HEK293 (cell line): ENCODE measurements at regions not wholly inside any gene's neighbourhood (a gene's known extent, or its start where the extent isn't known, plus 50 kb on each side); places are given as distances from the start of the nearest gene placed in this dataset.

Source experiments
- CTCF ChIA-PET: fragments of 350-600 bp; formaldehyde crosslinking; extraction: SDS; loops from one replicate; lab custom pipeline; 2021; ENCODE audit warnings: antibody characterized with exemption; lab: Yijun Ruan, JAX
- POLR2A ChIA-PET: fragments of 300-600 bp; formaldehyde crosslinking; extraction: SDS; loops from one replicate; lab custom pipeline; 2020; ENCODE audit warnings: antibody characterized with exemption, inconsistent platforms; lab: Yijun Ruan, JAX
- H3K27ac ChIP-seq: fragments of 200-500 bp; sonication (Bioruptor generic); 2 replicates; pipeline ENCODE4 v1.5.1; 2014; ENCODE audit warnings: low read depth, low read length, control low read depth, inconsistent platforms; ENCODE audit errors: extremely low read depth
- H3K36me3 ChIP-seq, 2 experiments: fragments of 200-500 bp in 1 of 2; sonication (Bioruptor generic) in 1 of 2; 1 replicate in 1 of 2; 2 replicates in 1 of 2; pipeline ENCODE4 v1.5.1; 2014 to 2017; ENCODE audit warnings: inconsistent platforms in 2 of 2, low read length in 2 of 2; ENCODE audit not compliant: control insufficient read depth in 2 of 2, insufficient read depth in 1 of 2
- H3K4me1 ChIP-seq: fragments of 200-500 bp; sonication (Bioruptor generic); 2 replicates; pipeline ENCODE4 v1.5.1; 2014; ENCODE audit warnings: mild to moderate bottlenecking, low read length, inconsistent platforms; ENCODE audit not compliant: control insufficient read depth, insufficient read depth
- H3K4me3 ChIP-seq: 2 replicates; pipeline ENCODE4 v1.5.1; 2011; ENCODE audit warnings: low read depth, mild to moderate bottlenecking, control low read depth, low read length, moderate library complexity
- H3K9me3 ChIP-seq: fragments of 200-500 bp; sonication (Bioruptor generic); 2 replicates; pipeline ENCODE4 v1.5.1; 2014; ENCODE audit warnings: low read depth, low read length, inconsistent platforms; ENCODE audit not compliant: control insufficient read depth, insufficient read depth
- ATF2 ChIP-seq: fragments of 450-650 bp; formaldehyde crosslinking; IDR thresholded peaks from 2 replicates; pipeline ENCODE4 v1.5.1; 2016; ENCODE audit warnings: missing biosample characterization, missing genetic modification characterization, low read depth
- KLF1 ChIP-seq: fragments of 450-650 bp; formaldehyde crosslinking; IDR thresholded peaks from 2 replicates; pipeline ENCODE4 v1.5.1; 2016; ENCODE audit warnings: missing biosample characterization, missing genetic modification characterization
- PATZ1 ChIP-seq: fragments of 450-650 bp; formaldehyde crosslinking; IDR thresholded peaks from 2 replicates; pipeline ENCODE4 v1.5.1; 2016; ENCODE audit warnings: missing biosample characterization, missing genetic modification characterization
- TCF7L2 ChIP-seq: IDR thresholded peaks from 2 replicates; pipeline ENCODE4 v1.6.1; 2011; ENCODE audit warnings: low read depth, mild to moderate bottlenecking, inconsistent platforms, low read length, moderate library complexity, borderline replicate concordance
- YY1 ChIP-seq: fragments of 450-650 bp; formaldehyde crosslinking; IDR thresholded peaks from 2 replicates; pipeline ENCODE4 v1.5.1; 2018; ENCODE audit warnings: missing biosample characterization, missing genetic modification characterization
- ZEB2 ChIP-seq: fragments of 450-650 bp; formaldehyde crosslinking; IDR thresholded peaks from 2 replicates; pipeline ENCODE4 v1.5.1; 2016; ENCODE audit warnings: missing biosample characterization, missing genetic modification characterization
- ZNF112 ChIP-seq: fragments of 450-650 bp; formaldehyde crosslinking; IDR thresholded peaks from 2 replicates; pipeline ENCODE4 v1.5.0; 2017; ENCODE audit warnings: missing biosample characterization, missing genetic modification characterization
- ZNF214 ChIP-seq: fragments of 450-650 bp; formaldehyde crosslinking; IDR thresholded peaks from 2 replicates; pipeline ENCODE4 v1.5.1; 2017; ENCODE audit warnings: missing biosample characterization, mild to moderate bottlenecking, missing genetic modification characterization, borderline replicate concordance
- ZNF23 ChIP-seq: fragments of 450-650 bp; formaldehyde crosslinking; IDR thresholded peaks from 2 replicates; pipeline ENCODE4 v1.5.1; 2016; ENCODE audit warnings: missing biosample characterization, missing genetic modification characterization, borderline replicate concordance
- ZNF324 ChIP-seq: fragments of 450-650 bp; formaldehyde crosslinking; IDR thresholded peaks from 2 replicates; pipeline ENCODE4 v1.5.1; 2016; ENCODE audit warnings: missing biosample characterization, missing genetic modification characterization
- ZNF513 ChIP-seq: fragments of 450-650 bp; IDR thresholded peaks from 2 replicates; pipeline ENCODE4 v1.5.1; 2018; ENCODE audit warnings: missing biosample characterization, missing genetic modification characterization
- ZNF530 ChIP-seq: fragments of 450-650 bp; formaldehyde crosslinking; IDR thresholded peaks from 2 replicates; pipeline ENCODE4 v1.5.1; 2016; ENCODE audit warnings: low read depth, missing biosample characterization, missing genetic modification characterization
- ZNF585B ChIP-seq: fragments of 450-650 bp; formaldehyde crosslinking; IDR thresholded peaks from 2 replicates; pipeline ENCODE4 v1.5.1; 2016; ENCODE audit warnings: missing biosample characterization, missing genetic modification characterization
- ZNF596 ChIP-seq: fragments of 450-650 bp; IDR thresholded peaks from 2 replicates; pipeline ENCODE4 v1.5.0; 2018; ENCODE audit warnings: missing biosample characterization, mild to moderate bottlenecking, missing genetic modification characterization, moderate library complexity
- ZNF623 ChIP-seq: fragments of 450-650 bp; formaldehyde crosslinking; IDR thresholded peaks from 2 replicates; pipeline ENCODE4 v1.5.1; 2016; ENCODE audit warnings: missing biosample characterization, missing genetic modification characterization
- ZNF626 ChIP-seq: fragments of 450-650 bp; sonication (Bioruptor Pico); formaldehyde crosslinking; IDR thresholded peaks from 2 replicates; pipeline ENCODE4 v1.5.1; 2018; ENCODE audit warnings: missing biosample characterization, missing genetic modification characterization, inconsistent platforms
- ZNF639 ChIP-seq: fragments of 450-650 bp; formaldehyde crosslinking; IDR thresholded peaks from 2 replicates; pipeline ENCODE4 v1.5.1; 2016; ENCODE audit warnings: missing biosample characterization, missing genetic modification characterization
- ZNF701 ChIP-seq: fragments of 450-650 bp; formaldehyde crosslinking; IDR thresholded peaks from 2 replicates; pipeline ENCODE4 v1.5.1; 2016; ENCODE audit warnings: missing biosample characterization, missing genetic modification characterization
- TF ChIP-seq, protein P1 (sequence below): fragments of 450-650 bp; formaldehyde crosslinking; IDR thresholded peaks from 2 replicates; pipeline ENCODE4; 2016; ENCODE audit warnings: missing biosample characterization, missing genetic modification characterization
- TF ChIP-seq, protein P2 (sequence below): fragments of 450-650 bp; formaldehyde crosslinking; IDR thresholded peaks from 2 replicates; pipeline ENCODE4 v1.5.1; 2016; ENCODE audit warnings: missing biosample characterization, missing genetic modification characterization, low read depth

GRCh38 chr1:22283596-22283995, 140.7 kb upstream of the WNT4 start:
- POLR2A ChIA-PET = no interaction called here
- TF ChIP-seq ZNF112 (no peak), KLF1 (tag by site-specific recombination) (no peak), ZNF23 (tag by site-specific recombination) (no peak), ZNF626 (tag by site-specific recombination) (no peak), PATZ1 (tag by site-specific recombination) (no peak), ZNF324 (tag by site-specific recombination) (no peak), ZNF623 (tag by site-specific recombination) (no peak), ZNF701 (tag by site-specific recombination) (no peak), ZNF513 (tag by site-specific recombination) (no peak), YY1 (tag by site-specific recombination) (no peak), ZNF596 (tag by site-specific recombination) (no peak), ZNF639 (tag by site-specific recombination) (no peak), ZNF214 (tag by site-specific recombination) (no peak), ZNF585B (no peak), TCF7L2 (no peak), ZNF530 (no peak), ZEB2 (tag by site-specific recombination) (no peak), ATF2 (tag by site-specific recombination) (no peak)
- TF ChIP-seq, protein P1, sequence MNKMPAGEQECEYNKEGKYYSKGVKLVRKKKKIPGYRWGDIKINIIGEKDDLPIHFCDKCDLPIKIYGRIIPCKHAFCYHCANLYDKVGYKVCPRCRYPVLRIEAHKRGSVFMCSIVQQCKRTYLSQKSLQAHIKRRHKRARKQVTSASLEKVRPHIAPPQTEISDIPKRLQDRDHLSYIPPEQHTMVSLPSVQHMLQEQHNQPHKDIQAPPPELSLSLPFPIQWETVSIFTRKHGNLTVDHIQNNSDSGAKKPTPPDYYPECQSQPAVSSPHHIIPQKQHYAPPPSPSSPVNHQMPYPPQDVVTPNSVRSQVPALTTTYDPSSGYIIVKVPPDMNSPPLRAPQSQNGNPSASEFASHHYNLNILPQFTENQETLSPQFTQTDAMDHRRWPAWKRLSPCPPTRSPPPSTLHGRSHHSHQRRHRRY (tag by site-specific recombination) = no peak
- TF ChIP-seq, protein P2, sequence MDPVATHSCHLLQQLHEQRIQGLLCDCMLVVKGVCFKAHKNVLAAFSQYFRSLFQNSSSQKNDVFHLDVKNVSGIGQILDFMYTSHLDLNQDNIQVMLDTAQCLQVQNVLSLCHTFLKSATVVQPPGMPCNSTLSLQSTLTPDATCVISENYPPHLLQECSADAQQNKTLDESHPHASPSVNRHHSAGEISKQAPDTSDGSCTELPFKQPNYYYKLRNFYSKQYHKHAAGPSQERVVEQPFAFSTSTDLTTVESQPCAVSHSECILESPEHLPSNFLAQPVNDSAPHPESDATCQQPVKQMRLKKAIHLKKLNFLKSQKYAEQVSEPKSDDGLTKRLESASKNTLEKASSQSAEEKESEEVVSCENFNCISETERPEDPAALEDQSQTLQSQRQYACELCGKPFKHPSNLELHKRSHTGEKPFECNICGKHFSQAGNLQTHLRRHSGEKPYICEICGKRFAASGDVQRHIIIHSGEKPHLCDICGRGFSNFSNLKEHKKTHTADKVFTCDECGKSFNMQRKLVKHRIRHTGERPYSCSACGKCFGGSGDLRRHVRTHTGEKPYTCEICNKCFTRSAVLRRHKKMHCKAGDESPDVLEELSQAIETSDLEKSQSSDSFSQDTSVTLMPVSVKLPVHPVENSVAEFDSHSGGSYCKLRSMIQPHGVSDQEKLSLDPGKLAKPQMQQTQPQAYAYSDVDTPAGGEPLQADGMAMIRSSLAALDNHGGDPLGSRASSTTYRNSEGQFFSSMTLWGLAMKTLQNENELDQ (tag by site-specific recombination) = no peak
- TF ChIP-seq, all 188 proteins: peak for 0
- H3K27ac ChIP-seq = no peak overlapping the region
- CTCF ChIA-PET = no interaction called here
- no peak overlapping the region for H3K4me3 ChIP-seq
- H3K36me3 ChIP-seq = no peaks in the 10 kb centered on the region
- H3K9me3 ChIP-seq = no peaks in the 10 kb centered on the region
- no peaks in the 10 kb centered on the region for H3K4me1 ChIP-seq
